HepG2 (cell line): ENCODE measurements at regions not wholly inside any gene's neighbourhood (a gene's known extent, or its start where the extent isn't known, plus 50 kb on each side); places are given as distances from the start of the nearest gene placed in this dataset.

Source experiments
- ATAC-seq: fragments of 200-7000 bp; cut with Tn5 transposase; 3 replicates; pipeline ENCODE4 v1.9.1; 2020; ENCODE audit warnings: mild to moderate bottlenecking, moderate library complexity
- BruUV-seq: library from RNA; stranded (reverse); fragments of 400-500 nt; replicated peaks from 2 replicates; lab custom pipeline; 2021; lab: Mats Ljungman, UMichigan
- CTCF ChIA-PET: fragments of 300-600 bp; formaldehyde crosslinking; extraction: SDS; loops from one replicate; lab custom pipeline; 2021; ENCODE audit warnings: low total read pairs, inconsistent platforms, low intra/inter-chr PET ratio; lab: Yijun Ruan, JAX
- POLR2A ChIA-PET: fragments of 350-600 bp; sonication (Branson Sonifier 250); formaldehyde crosslinking; loops from one replicate; lab custom pipeline; 2020; ENCODE audit warnings: antibody characterized with exemption, inconsistent platforms; lab: Yijun Ruan, JAX
- DNase-seq: peaks from one replicate; pipeline ENCODE4 v3.0.0-alpha.2; 2015; ENCODE audit warnings: low spot score
- FAIRE-seq: peaks from 3 replicates; lab custom pipeline; 2011; peaks lifted over from hg19 to GRCh38; lab: Jason Lieb, UNC
- H2AFZ ChIP-seq: one replicate; pipeline ENCODE4 v1.6.1; 2011; ENCODE audit warnings: low read length, inconsistent platforms
- H3K27ac ChIP-seq: fragments of 300-600 bp; 3 replicates; pipeline ENCODE4 v1.8.0; 2011; ENCODE audit warnings: mixed run types, mild to moderate bottlenecking, mixed read lengths, low read length, inconsistent platforms; ENCODE audit not compliant: insufficient read depth; ENCODE audit errors: extremely low read length
- H3K27me3 ChIP-seq, 2 experiments: fragments of 200-600 bp in 1 of 2; 2 replicates in 1 of 2; 3 replicates in 1 of 2; pipeline versions ENCODE4 v1.6.0 to v1.8.0; 2011; ENCODE audit warnings: low read length in 2 of 2, mild to moderate bottlenecking in 2 of 2, moderate library complexity in 2 of 2, inconsistent platforms in 1 of 2; ENCODE audit not compliant: insufficient read depth in 2 of 2, control insufficient read depth in 1 of 2
- H3K36me3 ChIP-seq, 2 experiments: fragments of 200-600 bp in 1 of 2; replicated peaks in 1 of 2; 2 replicates in 1 of 2; 3 replicates in 1 of 2; pipeline versions ENCODE4 v1.5.1 to v1.8.0; 2011; ENCODE audit warnings: low read length in 2 of 2, inconsistent platforms in 1 of 2; ENCODE audit not compliant: insufficient read depth in 2 of 2, control insufficient read depth in 1 of 2
- H3K4me1 ChIP-seq: 2 replicates; pipeline ENCODE4 v1.5.1; 2012; ENCODE audit warnings: low read length, inconsistent platforms; ENCODE audit not compliant: insufficient read depth
- H3K4me2 ChIP-seq: 2 replicates; pipeline ENCODE4 v1.6.0; 2011; ENCODE audit warnings: low read depth, low read length, inconsistent platforms
- H3K4me3 ChIP-seq, 3 experiments: fragments of 200-600 bp in 1 of 3; sonication (generic), shearing (Covaris generic) in 1 of 3; replicated peaks in 1 of 3; 2 replicates each; pipeline ENCODE4 v1.5.1; 2011 to 2016; ENCODE audit warnings: low read length in 3 of 3, inconsistent platforms in 2 of 3, low read depth in 2 of 3, mild to moderate bottlenecking in 2 of 3, control low read depth in 1 of 3, mixed read lengths in 1 of 3; ENCODE audit not compliant: insufficient read depth in 1 of 3
- H3K79me2 ChIP-seq: one replicate; pipeline ENCODE4 v1.6.1; 2011; ENCODE audit warnings: low read length, inconsistent platforms; ENCODE audit not compliant: insufficient read depth
- H3K9ac ChIP-seq: 2 replicates; pipeline ENCODE4 v1.6.0; 2011; ENCODE audit warnings: mild to moderate bottlenecking, low read depth, low read length, inconsistent platforms; ENCODE audit not compliant: insufficient read depth
- H3K9me3 ChIP-seq: 2 replicates; pipeline ENCODE4 v1.5.1; 2012; ENCODE audit warnings: mild to moderate bottlenecking, low read length
- H4K20me1 ChIP-seq: 2 replicates; pipeline ENCODE4 v1.6.0; 2011; ENCODE audit warnings: inconsistent platforms, mild to moderate bottlenecking, low read length, moderate library complexity; ENCODE audit not compliant: insufficient read depth
- FOXC1 ChIP-seq: sonication (generic); formaldehyde crosslinking; IDR thresholded peaks from 2 replicates; pipeline ENCODE4 v1.8.0; 2022; ENCODE audit warnings: mild to moderate bottlenecking, missing genetic modification reagents, borderline replicate concordance
- SRSF4 ChIP-seq: fragments of 200-400 bp; formaldehyde crosslinking; IDR thresholded peaks from one replicate; pipeline ENCODE4 v1.6.1; 2018; ENCODE audit warnings: mild to moderate bottlenecking, low read depth, low read length, moderate library complexity; ENCODE audit not compliant: poor library complexity, severe bottlenecking
- ZFP41 ChIP-seq: sonication (generic); formaldehyde crosslinking; IDR thresholded peaks from 2 replicates; pipeline ENCODE4 v1.4.0; 2020; ENCODE audit warnings: mild to moderate bottlenecking, missing genetic modification reagents, borderline replicate concordance
- ZNF224 ChIP-seq: sonication (generic); formaldehyde crosslinking; IDR thresholded peaks from 2 replicates; pipeline ENCODE4 v1.5.0; 2020; ENCODE audit warnings: mild to moderate bottlenecking, missing genetic modification reagents
- ZNF274 ChIP-seq: sonication (generic); formaldehyde crosslinking; IDR thresholded peaks from 2 replicates; pipeline ENCODE4 v1.5.1; 2020; ENCODE audit warnings: mild to moderate bottlenecking, missing genetic modification reagents
- ZNF570 ChIP-seq: sonication (generic); formaldehyde crosslinking; IDR thresholded peaks from 2 replicates; pipeline ENCODE4 v1.4.0; 2020; ENCODE audit warnings: mild to moderate bottlenecking, missing genetic modification reagents, borderline replicate concordance
- ZNF589 ChIP-seq: sonication (generic); formaldehyde crosslinking; conservative IDR thresholded peaks from 2 replicates; pipeline ENCODE4 v1.8.0; 2022; ENCODE audit warnings: mild to moderate bottlenecking, moderate library complexity, missing genetic modification reagents
- ZNF777 ChIP-seq: sonication (generic); formaldehyde crosslinking; IDR thresholded peaks from 2 replicates; pipeline ENCODE4 v1.4.0; 2020; ENCODE audit warnings: missing genetic modification reagents
- WGBS: methylation state at CpG from one replicate; pipeline ENCODE4 v1.1.6; 2017; ENCODE audit warnings: low lambda C conversion rate; 5-methylcytosine and 5-hydroxymethylcytosine counted together
- in situ Hi-C: cut with HindIII; loops from 2 replicates; pipeline ENCODE4 v1.10.0; 2017; ENCODE audit warnings: low pct_unique_long_range_greater_than_20kb; ENCODE audit not compliant: extremely low pct_ligation_motif_present
- intact Hi-C: fragments of 100-400 bp; cut with micrococcal nuclease; formaldehyde crosslinking; loops from one replicate; pipeline ENCODE4 v1.10.0; 2022; ENCODE audit not compliant: unreplicated experiment
- TF ChIP-seq, protein P1 (sequence below): sonication (generic); formaldehyde crosslinking; IDR thresholded peaks from 2 replicates; pipeline ENCODE4 v1.5.0; 2020; ENCODE audit warnings: missing genetic modification reagents
- TF ChIP-seq, protein P2 (sequence below): sonication (generic); formaldehyde crosslinking; IDR thresholded peaks from 2 replicates; pipeline ENCODE4 v1.5.1; 2020; ENCODE audit warnings: mild to moderate bottlenecking, missing genetic modification reagents, borderline replicate concordance
- TF ChIP-seq, protein P3 (sequence below): sonication (generic); formaldehyde crosslinking; IDR thresholded peaks from 2 replicates; pipeline ENCODE4 v1.5.0; 2020; ENCODE audit warnings: missing genetic modification reagents
- TF ChIP-seq, protein P4 (sequence below): sonication (generic); formaldehyde crosslinking; IDR thresholded peaks from 2 replicates; pipeline ENCODE4 v1.8.1; 2023; ENCODE audit warnings: mild to moderate bottlenecking, missing genetic modification reagents
- TF ChIP-seq, protein P5 (sequence below): sonication (generic); formaldehyde crosslinking; IDR thresholded peaks from 2 replicates; pipeline ENCODE4 v1.8.1; 2023; ENCODE audit warnings: missing genetic modification reagents, mild to moderate bottlenecking, borderline replicate concordance

DNA sequence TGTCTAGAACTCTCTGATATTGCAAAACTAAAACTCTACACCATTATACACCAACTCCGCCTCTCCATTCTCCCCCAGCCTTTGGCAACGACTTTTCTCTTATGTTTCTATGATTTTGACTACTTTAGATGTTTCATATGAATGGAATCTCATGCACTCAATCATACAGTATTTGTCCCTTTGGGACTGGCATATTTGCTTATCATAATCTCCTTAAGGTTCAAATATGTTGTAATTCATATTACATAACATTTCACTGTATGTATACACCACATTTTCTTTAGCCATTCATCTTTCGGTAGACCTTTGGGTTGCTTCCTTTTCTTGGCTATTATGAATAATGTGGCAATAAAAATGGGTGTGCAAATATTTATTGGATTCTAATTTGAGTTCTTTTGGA lies 164.4 kb downstream of the ARL4A start:
- H3K27me3 ChIP-seq, result no peaks in the 10 kb centered on the region
- CTCF ChIA-PET, result no interaction called here
- no peaks in the 10 kb centered on the region for H3K79me2 ChIP-seq
- TF ChIP-seq, protein P1, sequence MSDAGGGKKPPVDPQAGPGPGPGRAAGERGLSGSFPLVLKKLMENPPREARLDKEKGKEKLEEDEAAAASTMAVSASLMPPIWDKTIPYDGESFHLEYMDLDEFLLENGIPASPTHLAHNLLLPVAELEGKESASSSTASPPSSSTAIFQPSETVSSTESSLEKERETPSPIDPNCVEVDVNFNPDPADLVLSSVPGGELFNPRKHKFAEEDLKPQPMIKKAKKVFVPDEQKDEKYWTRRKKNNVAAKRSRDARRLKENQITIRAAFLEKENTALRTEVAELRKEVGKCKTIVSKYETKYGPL (CRISPR knock-in tag), result no peak
- TF ChIP-seq ZNF570 (CRISPR knock-in tag) (no peak), ZFP41 (CRISPR knock-in tag) (no peak), ZNF777 (CRISPR knock-in tag) (no peak), SRSF4 (no peak), ZNF589 (CRISPR knock-in tag) (no peak), ZNF224 (no peak), ZNF274 (CRISPR knock-in tag) (no peak), FOXC1 (CRISPR knock-in tag) (no peak)
- TF ChIP-seq, protein P2, sequence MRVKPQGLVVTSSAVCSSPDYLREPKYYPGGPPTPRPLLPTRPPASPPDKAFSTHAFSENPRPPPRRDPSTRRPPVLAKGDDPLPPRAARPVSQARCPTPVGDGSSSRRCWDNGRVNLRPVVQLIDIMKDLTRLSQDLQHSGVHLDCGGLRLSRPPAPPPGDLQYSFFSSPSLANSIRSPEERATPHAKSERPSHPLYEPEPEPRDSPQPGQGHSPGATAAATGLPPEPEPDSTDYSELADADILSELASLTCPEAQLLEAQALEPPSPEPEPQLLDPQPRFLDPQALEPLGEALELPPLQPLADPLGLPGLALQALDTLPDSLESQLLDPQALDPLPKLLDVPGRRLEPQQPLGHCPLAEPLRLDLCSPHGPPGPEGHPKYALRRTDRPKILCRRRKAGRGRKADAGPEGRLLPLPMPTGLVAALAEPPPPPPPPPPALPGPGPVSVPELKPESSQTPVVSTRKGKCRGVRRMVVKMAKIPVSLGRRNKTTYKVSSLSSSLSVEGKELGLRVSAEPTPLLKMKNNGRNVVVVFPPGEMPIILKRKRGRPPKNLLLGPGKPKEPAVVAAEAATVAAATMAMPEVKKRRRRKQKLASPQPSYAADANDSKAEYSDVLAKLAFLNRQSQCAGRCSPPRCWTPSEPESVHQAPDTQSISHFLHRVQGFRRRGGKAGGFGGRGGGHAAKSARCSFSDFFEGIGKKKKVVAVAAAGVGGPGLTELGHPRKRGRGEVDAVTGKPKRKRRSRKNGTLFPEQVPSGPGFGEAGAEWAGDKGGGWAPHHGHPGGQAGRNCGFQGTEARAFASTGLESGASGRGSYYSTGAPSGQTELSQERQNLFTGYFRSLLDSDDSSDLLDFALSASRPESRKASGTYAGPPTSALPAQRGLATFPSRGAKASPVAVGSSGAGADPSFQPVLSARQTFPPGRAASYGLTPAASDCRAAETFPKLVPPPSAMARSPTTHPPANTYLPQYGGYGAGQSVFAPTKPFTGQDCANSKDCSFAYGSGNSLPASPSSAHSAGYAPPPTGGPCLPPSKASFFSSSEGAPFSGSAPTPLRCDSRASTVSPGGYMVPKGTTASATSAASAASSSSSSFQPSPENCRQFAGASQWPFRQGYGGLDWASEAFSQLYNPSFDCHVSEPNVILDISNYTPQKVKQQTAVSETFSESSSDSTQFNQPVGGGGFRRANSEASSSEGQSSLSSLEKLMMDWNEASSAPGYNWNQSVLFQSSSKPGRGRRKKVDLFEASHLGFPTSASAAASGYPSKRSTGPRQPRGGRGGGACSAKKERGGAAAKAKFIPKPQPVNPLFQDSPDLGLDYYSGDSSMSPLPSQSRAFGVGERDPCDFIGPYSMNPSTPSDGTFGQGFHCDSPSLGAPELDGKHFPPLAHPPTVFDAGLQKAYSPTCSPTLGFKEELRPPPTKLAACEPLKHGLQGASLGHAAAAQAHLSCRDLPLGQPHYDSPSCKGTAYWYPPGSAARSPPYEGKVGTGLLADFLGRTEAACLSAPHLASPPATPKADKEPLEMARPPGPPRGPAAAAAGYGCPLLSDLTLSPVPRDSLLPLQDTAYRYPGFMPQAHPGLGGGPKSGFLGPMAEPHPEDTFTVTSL (CRISPR knock-in tag), result no peak
- TF ChIP-seq, protein P3, sequence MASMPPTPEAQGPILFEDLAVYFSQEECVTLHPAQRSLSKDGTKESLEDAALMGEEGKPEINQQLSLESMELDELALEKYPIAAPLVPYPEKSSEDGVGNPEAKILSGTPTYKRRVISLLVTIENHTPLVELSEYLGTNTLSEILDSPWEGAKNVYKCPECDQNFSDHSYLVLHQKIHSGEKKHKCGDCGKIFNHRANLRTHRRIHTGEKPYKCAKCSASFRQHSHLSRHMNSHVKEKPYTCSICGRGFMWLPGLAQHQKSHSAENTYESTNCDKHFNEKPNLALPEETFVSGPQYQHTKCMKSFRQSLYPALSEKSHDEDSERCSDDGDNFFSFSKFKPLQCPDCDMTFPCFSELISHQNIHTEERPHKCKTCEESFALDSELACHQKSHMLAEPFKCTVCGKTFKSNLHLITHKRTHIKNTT (CRISPR knock-in tag), result no peak
- TF ChIP-seq, protein P4, sequence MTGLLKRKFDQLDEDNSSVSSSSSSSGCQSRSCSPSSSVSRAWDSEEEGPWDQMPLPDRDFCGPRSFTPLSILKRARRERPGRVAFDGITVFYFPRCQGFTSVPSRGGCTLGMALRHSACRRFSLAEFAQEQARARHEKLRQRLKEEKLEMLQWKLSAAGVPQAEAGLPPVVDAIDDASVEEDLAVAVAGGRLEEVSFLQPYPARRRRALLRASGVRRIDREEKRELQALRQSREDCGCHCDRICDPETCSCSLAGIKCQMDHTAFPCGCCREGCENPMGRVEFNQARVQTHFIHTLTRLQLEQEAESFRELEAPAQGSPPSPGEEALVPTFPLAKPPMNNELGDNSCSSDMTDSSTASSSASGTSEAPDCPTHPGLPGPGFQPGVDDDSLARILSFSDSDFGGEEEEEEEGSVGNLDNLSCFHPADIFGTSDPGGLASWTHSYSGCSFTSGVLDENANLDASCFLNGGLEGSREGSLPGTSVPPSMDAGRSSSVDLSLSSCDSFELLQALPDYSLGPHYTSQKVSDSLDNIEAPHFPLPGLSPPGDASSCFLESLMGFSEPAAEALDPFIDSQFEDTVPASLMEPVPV (CRISPR knock-in tag), result no peak
- TF ChIP-seq, protein P5, sequence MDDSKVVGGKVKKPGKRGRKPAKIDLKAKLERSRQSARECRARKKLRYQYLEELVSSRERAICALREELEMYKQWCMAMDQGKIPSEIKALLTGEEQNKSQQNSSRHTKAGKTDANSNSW (CRISPR knock-in tag), result no peak
- TF ChIP-seq, all 625 proteins: peak for 0
- intact Hi-C loops, result no loop called here
- POLR2A ChIA-PET, result no interaction called here
- in situ Hi-C loops, result no loop called here
- no peaks in the 10 kb centered on the region for H3K36me3 ChIP-seq
- 72% methylated on average over 3 of the region's 3 CpGs for WGBS
- no peak overlapping the region for H3K4me2 ChIP-seq
- H3K4me3 ChIP-seq, result no peak overlapping the region
- no peak for ATAC-seq
- peaks cover 5% of the 10 kb centered on the region; the same call in 1 of the 2 replicates for H3K9me3 ChIP-seq
- H3K9ac ChIP-seq, result no peak overlapping the region
- no peaks in the 10 kb centered on the region for H3K4me1 ChIP-seq
- FAIRE-seq, result no peak
- BruUV-seq, result no TSS peak
- H4K20me1 ChIP-seq, result no peaks in the 10 kb centered on the region
- DNase-seq, result no peak
- H2AFZ ChIP-seq, result no peak overlapping the region
- no peak overlapping the region for H3K27ac ChIP-seq
